ENCODE measurements at regions not wholly inside any gene's neighbourhood (a gene's known extent, or its start where the extent isn't known, plus 50 kb on each side); places are given as distances from the start of the nearest gene placed in this dataset.

DNA sequence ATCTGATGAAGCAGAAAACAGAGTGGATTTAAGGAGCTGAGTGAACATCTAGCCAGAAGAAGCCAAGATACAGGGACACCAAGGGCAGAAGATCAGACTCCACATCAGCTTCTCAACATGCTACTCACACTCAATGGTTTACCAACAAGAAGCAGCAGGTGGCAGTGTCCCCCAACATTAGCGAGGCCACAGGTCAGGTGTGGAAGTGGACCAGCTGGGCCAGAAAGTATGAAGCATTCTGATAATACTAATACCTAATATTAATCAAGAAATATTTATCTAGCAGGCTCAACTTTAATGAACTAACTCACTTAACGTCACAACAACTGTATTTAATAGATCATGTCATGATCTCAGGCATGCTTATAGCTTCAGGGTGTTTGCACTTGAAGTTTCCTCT is 73.4 kb upstream of the TTC29 start:
- Histone ChIP-seq H3K27ac (ENCODE audit: low read depth, low read length) (no peak overlapping the region), H2BK12ac (ENCODE audit: low read depth, low read length) (no peak overlapping the region), H3K27me3 (replicated peaks in 1 of 4; ENCODE audit: control insufficient read depth in 3 of 4, extremely low read depth in 1 of 4, insufficient read depth in 3 of 4, low read length in 3 of 4) (no peaks in the 10 kb centered on the region), H3K9me3 (ENCODE audit: insufficient read depth in 2 of 2, low read depth in 1 of 2, low read length in 1 of 2) (no peaks in the 10 kb centered on the region), H2AFZ (ENCODE audit: low read length) (no peak overlapping the region), H3K4me2 (ENCODE audit: insufficient read depth in 1 of 2, low read depth in 2 of 2, low read length in 2 of 2) (no peak overlapping the region), H3K14ac (ENCODE audit: insufficient read length) (no peak overlapping the region), H3K4me3 (ENCODE audit: extremely low read depth in 1 of 4, insufficient read depth in 2 of 4, low read depth in 3 of 4, low read length in 4 of 4) (no peak overlapping the region), H2BK20ac (ENCODE audit: low read length) (no peak overlapping the region), H3K36me3 (ENCODE audit: control insufficient read depth in 2 of 4, insufficient read depth in 4 of 4, low read length in 3 of 4) (no peaks in the 10 kb centered on the region), H3K4me1 (replicated peaks in 1 of 4; ENCODE audit: control insufficient read depth in 3 of 4, insufficient read depth in 4 of 4, low read length in 3 of 4) (no peaks in the 10 kb centered on the region), H4K91ac (replicated peaks; ENCODE audit: insufficient read length, low read length) (no peak overlapping the region), H3K23me2 (ENCODE audit: low read depth, low read length) (no peaks in the 10 kb centered on the region), H3K56ac (replicated peaks; ENCODE audit: insufficient read length, low read depth, low read length) (no peak overlapping the region), H2BK120ac (replicated peaks; ENCODE audit: low read depth, low read length) (no peak overlapping the region), H3K79me1 (ENCODE audit: low read depth, low read length) (no peaks in the 10 kb centered on the region), H2AK5ac (ENCODE audit: low read depth, low read length) (no peak overlapping the region), H4K5ac (ENCODE audit: insufficient read length, low read depth, low read length) (no peak overlapping the region), H4K8ac (ENCODE audit: extremely low read depth, insufficient read depth, low read length) (no peak overlapping the region), H3K18ac (ENCODE audit: extremely low read depth, low read length) (no peak overlapping the region), H2BK5ac (ENCODE audit: low read depth, low read length) (no peak overlapping the region), H3K79me2 (ENCODE audit: control insufficient read depth in 1 of 2, insufficient read depth in 2 of 2, low read length in 2 of 2) (no peaks in the 10 kb centered on the region), H4K20me1 (replicated peaks in 1 of 2; ENCODE audit: control insufficient read depth in 1 of 2, insufficient read depth in 2 of 2, low read length in 2 of 2) (no peaks in the 10 kb centered on the region), H3K9ac (replicated peaks in 1 of 4; ENCODE audit: extremely low read depth in 1 of 4, low read depth in 3 of 4, low read length in 3 of 4) (no peak overlapping the region), H3K4ac (replicated peaks; ENCODE audit: insufficient read length, low read depth, low read length) (no peak overlapping the region), H2BK15ac (ENCODE audit: low read length) (no peak overlapping the region), H3K23ac (ENCODE audit: insufficient read length) (no peak overlapping the region)
- 72% methylated on average over 2 of the region's 2 CpGs; no CpG with 5 or more reads in 1 of the 2 experiments for WGBS, 2 experiments (ENCODE audit: extremely low coverage in 1 of 2, insufficient coverage in 1 of 2, insufficient read length in 1 of 2, insufficient replicate concordance in 2 of 2, low coverage in 1 of 2, low lambda C conversion rate in 2 of 2, missing lambda C conversion rate in 1 of 2)
- ChIA-PET POLR2A (ENCODE audit: partially characterized antibody) (no interaction called here), CTCF (ENCODE audit: partially characterized antibody) (interaction anchor here (0.5 to 6.3 kb wide), 37 partner anchors 8 to 1247 kb away, joined by 3 to 120 read pairs (median 4); partner anchors contain the start of gene TTC29)
- TF ChIP-seq ZNF274 (IDR thresholded peaks at IDR 0.05; ENCODE audit: borderline replicate concordance, extremely low read depth, low read length) (no peak), PHF8 (conservative IDR thresholded peaks at IDR 0.05; ENCODE audit: low read depth, low read length) (no peak), RAD21 (IDR thresholded peaks at IDR 0.05 in 1 of 2, conservative IDR thresholded peaks at IDR 0.05 in 1 of 2; ENCODE audit: low read depth in 2 of 2, low read length in 2 of 2) (peak; percentile 95 to 97)
- TF ChIP-seq, protein P1, sequence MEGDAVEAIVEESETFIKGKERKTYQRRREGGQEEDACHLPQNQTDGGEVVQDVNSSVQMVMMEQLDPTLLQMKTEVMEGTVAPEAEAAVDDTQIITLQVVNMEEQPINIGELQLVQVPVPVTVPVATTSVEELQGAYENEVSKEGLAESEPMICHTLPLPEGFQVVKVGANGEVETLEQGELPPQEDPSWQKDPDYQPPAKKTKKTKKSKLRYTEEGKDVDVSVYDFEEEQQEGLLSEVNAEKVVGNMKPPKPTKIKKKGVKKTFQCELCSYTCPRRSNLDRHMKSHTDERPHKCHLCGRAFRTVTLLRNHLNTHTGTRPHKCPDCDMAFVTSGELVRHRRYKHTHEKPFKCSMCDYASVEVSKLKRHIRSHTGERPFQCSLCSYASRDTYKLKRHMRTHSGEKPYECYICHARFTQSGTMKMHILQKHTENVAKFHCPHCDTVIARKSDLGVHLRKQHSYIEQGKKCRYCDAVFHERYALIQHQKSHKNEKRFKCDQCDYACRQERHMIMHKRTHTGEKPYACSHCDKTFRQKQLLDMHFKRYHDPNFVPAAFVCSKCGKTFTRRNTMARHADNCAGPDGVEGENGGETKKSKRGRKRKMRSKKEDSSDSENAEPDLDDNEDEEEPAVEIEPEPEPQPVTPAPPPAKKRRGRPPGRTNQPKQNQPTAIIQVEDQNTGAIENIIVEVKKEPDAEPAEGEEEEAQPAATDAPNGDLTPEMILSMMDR (IDR thresholded peaks at IDR 0.05; ENCODE audit: control extremely low read depth in 1 of 3, insufficient read depth in 1 of 3, low read depth in 1 of 3, low read length in 3 of 3), result peak; percentile 71 to 86 (median 84)
- FAIRE-seq (peak; percentile 88), DNase-seq (ENCODE audit: low read depth in 1 of 2, low spot score in 2 of 2) (peak in 1 of 2 experiments; percentile 77)
